NOMO-1 treated with DMSO at 0.1 percent for 48 hours (cell line): ENCODE measurements at regions not wholly inside any gene's neighbourhood (a gene's known extent, or its start where the extent isn't known, plus 50 kb on each side); places are given as distances from the start of the nearest gene placed in this dataset.
A peak's percentile ranks its signal among the peaks of the same experiment; 100 is the strongest.

Experiments used
- DNase-seq: peaks from one replicate; lab custom pipeline; 2025; ENCODE audit not compliant: unreplicated experiment; lab: John Stamatoyannopoulos, UW

DNA sequence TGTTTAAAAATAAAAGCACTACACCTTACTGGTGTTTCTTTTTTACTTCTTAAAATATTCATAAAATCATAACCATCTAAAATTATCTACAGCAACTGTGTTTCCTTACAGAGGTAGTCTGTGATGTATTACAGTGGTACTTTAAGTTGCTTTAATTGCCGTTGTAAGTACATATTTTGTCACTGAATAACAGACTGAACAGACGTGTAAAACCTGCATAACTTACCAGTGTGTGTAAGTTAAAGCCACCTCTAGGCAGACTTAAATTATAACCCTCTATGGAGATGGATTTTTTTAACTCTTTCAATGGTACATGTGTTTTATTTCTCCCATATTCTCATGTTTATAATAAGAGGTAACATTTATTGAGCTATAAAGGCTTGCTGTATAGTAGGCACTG lies 166.8 kb downstream of the NR4A2 start:
- DNase-seq, result no peak

DNA sequence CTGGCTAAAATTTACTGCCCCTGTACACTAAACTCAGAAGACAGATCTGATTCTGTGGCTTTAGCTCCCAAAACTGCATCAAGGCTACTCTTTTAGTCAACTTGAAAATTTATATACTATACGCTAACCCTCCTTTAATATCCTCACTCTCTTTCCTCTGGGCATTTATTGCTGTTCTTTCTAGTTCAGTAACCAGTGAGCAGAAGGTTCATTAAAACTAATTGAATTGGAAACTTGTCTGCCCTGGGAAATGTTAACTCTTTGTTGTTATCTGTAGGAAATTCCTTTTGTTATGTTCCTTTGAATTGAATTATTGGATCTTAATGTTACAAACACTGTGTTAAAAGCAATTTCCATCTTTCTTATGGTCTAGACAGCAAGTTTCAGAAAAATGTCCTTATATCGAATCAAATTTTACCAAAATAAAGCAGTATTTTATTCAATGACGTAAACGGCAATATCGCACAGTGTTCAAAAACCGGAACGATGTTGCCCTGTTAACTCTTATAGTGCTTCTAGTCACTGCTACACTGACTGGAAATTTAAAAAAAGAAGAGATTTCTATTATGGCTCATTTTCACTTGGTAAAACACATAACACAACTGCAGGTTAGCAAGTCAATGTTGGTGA lies 168.3 kb downstream of the NR4A2 start:
- no peak for DNase-seq

DNA sequence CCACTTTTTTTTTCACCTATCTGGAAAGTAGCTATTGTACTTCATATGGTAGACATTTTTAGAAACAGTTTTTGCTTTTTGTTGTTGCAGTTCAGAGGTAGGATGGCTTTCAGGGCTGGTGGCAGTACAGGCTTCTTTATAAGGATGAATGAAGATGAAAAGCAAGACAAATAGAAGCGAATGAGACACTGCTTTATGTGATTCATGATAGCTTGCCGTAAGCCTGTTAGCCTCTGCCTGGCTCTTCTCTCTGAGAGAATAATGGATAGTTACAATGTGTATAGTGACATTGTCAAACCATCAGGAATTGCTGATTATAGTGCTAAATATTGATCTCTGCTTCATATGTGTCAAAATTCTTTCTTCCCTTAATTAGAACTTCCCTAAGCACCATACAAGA lies 173.7 kb downstream of the NR4A2 start:
- DNase-seq, result no peak

DNA sequence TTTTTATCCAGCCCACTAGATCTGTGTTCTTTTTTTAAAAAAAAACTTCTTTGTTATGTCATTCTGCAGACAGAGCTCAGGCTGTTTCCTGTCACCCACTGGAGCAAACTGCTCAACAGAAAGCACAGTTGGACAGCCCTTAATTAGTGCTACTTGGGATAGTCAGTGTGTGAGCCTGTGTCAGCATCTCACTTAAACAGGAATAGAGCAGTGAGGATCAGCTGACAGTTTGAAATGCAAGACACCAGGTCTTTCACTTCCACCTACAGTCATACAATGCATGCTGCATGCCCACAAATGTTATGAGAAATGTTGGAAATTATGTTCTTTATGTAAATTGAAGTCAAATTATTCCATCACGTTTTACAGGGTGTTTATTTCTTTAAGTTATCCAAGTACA lies 174.9 kb downstream of the NR4A2 start:
- no peak for DNase-seq

DNA sequence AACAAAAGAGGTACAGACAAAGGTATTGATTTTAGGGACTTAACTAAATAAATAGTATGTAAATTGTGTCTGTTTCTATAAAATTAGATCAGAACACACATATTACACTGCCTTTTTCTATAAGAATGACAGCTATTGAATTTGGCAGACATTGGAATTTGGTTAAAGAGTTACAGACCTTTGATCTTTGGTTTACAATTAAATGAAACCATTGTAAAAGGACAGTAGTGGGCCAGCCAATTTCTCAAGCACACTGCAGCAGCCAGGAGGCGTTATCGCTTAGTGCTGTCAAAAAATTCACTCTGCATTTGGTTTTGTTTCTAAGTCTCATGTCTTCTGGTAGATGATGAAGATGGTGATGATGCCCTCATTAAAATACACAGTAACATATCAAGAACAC lies 175.9 kb downstream of the NR4A2 start:
- no peak for DNase-seq

DNA sequence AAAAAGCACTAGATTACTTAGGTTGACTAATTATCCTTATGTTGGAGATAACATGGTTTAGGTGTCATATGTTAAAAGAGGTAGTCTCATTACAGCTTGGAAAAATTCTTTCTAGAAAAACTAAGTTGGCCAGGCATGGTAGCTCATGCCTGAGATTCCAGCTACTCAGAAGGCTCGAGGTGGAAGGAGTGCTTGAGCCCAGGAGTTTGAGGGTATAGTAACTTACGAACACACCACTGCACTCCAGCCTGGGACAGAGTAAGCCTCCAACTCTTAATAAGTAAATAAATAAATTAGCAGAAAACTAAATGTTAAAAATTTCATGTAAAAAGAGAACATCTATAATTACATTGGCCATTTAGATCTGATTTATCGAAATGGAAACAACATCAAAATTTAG lies 177.2 kb downstream of the NR4A2 start:
- DNase-seq, result no peak

DNA sequence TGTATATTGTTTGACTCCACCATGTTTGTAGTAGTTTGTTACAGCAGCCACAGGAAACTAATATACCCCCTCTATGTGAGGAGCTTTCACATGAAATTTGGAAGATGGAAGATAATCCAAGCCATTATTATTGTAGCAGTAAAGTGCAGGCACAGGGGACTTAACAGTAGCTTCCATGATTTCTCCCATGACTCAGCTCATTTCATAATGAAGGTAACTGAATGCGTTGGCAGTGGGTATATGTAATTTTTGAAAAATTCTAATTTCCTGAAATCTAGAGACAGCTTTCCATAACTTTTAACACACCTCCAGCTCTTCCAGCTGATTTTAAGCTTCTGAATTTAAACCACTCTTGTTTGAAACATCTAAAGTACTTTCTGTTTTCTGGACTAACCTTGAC lies 181.2 kb downstream of the NR4A2 start:
- DNase-seq, result no peak

DNA sequence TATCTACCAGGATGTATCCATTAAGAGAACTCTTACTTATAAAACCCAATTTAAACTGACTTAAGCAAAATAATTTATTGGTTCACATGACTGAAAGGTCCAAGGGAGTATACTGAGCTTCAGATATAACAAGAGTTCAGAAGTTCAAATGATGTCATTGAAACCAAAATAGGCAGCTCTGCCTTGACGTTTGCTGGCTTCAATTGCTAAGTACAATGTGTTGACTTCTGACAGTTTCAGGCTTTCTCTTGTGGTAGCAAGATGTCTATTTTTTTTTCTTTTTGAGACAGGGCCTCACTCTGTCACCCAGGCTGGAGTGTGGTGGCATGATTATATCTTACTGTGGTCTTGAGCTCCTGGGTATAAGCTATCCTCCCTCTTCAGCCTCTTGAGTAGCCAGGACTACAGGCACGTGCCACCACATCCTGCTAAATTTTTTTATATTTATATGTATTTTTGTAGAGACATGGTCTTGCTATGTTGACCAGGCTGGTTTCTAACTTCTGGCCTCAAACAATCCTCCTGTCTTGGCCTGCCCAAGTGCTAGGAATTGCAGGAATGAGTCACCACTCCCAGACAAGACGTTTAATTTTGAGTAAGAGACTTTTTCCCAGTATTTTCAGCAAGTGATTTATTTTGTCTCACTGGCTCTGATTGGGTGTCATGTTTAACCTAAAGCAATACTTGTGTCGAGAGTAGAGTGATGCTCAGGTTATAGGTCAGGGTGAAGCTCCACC lies 184.8 kb downstream of the NR4A2 start:
- no peak for DNase-seq

DNA sequence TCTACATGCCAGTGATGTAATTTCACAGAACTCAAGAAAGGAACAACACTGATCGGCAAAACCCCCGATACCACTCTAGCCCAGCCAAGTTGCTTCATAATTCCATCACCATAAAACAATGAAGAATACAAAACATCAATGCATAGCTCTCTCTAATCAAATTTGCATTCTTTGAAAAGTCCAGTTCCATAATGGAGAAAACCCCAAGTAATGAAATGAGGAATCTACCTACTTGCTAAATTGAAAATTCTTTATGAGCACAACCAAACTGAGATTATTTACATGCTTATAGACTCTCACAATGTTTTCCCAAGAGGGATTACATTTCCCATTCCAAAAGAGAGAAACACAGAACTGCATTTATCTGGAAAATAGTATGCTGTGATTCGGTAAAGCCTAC lies 186.5 kb downstream of the NR4A2 start:
- no peak for DNase-seq

DNA sequence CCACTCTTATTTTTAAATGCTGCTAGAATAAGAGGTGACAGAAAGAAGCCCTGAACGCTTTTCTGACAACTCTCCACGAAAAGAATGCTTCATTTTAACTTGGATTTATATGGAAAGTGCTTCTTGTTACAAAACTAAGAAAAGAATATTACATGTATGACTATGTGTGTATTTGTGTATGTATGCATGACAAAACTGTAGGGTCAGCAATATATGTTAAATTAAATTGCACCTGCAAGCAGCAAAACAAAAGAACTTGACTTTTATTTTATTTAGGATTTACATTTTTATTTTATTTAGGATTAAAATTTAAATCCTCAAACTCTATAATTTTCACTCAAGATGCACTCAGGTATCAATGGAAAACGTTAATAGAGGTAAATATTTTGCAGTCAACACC lies 187.1 kb downstream of the NR4A2 start:
- no peak for DNase-seq

DNA sequence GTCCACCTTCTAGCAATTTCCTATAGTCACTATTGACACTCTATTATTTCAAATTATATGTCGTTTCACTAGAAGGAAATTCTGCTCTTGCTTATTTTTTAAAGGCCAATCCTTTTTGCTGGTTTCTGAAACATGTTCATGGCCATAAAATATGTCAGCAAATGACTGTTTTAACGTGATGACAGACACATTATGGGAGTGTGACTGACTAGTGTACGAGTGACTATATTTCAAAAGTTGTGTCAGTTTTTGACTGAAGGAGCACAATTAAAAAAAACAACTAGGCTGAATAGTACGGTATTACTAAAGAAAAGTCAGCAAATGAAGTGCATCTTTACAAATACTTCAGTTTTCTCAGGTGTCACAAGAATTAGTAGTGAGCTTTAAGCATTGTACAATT lies 196.0 kb downstream of the NR4A2 start:
- no peak for DNase-seq

DNA sequence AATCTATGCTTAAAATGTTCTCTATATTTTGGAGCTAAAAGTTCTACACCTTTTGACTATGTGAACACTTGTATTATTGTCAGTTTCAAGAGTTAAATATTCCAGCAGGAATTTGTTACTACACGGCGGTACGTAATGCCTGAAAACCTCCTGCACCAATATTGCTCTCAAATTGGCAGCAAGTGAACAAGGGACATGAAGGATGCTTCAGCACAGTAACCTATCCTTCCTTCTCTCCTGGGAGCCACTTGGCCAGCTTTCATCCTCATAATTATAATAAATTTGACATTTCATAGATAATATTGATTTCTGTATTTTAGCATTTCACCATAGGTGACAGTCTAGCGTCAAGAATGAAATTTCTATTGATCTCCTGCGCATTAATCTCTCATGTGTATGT lies 197.6 kb downstream of the NR4A2 start:
- DNase-seq, result no peak

DNA sequence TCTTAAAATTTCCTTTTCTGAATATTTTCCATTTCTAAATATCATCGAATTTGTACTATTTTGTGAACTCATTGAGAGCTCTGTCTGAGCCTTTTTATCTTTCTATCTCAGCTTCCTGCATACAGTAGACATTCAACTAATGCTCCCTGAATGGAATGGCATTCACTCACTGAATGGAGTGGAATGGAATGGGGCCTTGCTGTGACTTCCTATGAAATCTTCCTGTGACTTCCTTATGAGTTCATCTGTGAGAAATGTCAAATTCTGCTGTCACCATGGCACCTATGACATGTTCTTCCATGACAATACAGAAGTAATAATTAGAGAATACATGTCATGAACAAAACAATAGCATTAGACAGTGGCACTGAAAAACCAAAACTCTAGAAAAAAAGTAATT lies 199.6 kb downstream of the NR4A2 start:
- no peak for DNase-seq

DNA sequence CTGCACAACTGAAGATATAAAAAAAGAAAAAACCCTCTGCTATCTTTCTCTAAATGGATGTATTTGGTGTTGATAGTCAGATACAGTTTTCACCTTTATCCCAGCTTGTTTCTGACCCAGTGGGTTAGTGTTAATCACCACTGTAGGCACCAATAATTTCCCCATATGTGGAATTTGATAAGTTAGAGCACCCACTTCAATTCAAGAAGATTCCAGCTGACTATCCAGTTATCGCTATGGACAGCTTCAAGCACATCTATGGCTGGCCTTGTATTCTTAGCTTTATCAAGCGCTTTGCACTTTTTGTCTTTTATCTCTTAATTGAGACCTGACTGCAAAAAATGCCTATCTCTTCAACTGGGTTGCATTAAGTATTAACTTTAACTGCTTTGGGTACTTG lies 200.4 kb downstream of the NR4A2 start:
- no peak for DNase-seq

DNA sequence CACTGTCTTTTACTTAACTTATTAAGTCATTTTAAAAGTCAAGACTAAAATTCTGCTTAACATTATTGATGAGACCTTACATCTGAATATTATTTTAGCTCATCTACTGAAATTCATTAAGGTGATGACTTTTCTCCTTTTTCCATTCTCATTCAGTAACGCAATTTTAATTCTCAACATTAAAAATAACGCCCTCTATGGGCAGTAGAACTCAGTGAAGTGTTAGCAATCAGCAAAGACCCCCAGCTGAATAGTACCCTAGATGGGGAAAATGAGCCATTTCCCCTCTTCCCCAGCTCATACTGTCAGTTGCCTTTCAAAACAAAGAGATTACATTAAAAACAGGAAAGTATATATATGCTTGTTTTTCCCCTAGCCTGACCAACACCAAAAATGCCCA lies 203.3 kb downstream of the NR4A2 start:
- DNase-seq, result no peak

DNA sequence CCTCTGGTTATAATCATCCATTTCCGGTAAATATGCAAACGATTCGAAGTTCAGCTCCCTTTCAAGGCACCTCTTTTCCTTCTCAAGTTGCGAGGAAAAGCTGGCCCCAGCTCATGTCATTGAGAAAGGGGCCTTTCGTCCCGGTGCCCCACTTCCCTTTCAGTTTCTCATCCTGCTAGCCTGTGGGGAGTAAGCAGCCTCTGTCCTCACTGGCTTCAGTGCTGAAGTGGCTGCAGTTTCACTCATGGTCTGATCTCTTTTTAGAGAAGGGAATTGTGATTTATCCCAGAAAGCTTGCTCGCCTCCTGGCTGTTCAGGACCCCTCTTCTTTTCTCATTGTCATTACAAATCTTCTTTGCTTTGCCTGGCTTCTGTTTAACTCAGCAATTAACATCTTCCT lies 207.5 kb downstream of the NR4A2 start:
- DNase-seq, result no peak

DNA sequence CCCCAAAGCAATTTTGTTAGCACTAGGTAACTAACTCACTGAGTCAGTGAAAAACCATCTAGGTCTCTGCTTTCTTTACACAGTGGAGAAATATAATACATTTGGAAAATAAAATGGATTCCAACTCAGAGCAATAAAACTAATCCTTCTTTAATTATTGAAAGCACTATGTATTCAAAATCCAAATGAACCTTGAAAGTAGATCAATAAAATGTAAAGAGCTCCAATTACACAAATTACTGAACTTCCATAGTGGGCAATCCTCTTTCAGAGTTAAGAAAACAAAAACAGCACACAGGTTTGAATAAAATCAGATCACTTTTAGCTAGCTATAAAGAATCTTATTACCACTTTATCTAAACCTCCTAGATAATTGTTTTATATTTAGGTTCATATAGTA lies 208.1 kb downstream of the NR4A2 start:
- no peak for DNase-seq

DNA sequence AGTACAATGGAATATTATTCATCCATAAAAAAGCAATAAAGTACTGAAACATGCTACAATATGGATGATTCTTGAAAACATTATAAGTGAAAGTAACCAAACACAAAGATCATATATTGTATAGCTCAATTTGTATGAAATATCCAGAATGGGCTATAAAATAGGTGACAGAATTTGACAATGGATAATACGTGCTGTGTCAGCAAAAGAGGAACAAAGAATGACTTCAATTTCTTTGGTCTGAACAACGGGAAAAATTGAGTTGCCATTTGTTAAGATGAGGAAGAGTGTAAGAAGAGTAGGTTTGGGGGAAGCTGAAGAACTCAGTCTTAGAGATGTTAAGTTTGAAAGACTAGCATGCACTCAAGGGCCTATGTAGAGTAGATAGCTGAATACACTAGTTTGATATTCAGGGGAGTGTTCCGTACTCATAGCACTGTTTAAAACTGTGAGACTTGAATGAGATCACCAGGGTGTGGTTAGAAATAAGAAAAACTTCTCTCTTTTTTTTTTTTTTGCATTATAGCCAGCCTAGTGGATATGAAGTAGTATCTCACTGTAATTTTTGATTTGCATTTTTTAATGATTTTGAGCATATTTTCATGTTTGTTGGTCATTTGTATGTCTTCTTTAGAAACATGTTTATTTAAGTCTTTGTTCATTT lies 213.6 kb downstream of the NR4A2 start:
- DNase-seq, result no peak

DNA sequence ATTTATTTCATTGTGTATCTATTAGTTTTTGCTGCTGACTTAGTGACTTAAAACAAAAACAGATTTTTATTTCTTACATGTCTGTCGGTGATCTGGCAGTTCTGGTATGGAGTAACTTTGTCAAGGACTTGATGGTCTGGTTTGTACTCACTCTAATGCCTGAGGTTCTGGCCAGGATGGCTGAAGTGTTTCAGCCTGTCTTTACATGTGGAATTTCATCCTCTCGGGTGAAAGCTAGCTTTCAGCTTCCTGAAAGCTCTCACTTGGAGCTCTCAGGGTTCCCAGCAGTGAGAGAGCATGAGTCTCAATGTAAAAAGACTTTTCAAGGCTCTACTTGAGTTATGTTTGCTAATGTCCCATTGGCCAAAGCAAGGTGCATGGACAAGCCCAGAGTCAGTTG lies 216.4 kb downstream of the NR4A2 start:
- DNase-seq, result no peak

DNA sequence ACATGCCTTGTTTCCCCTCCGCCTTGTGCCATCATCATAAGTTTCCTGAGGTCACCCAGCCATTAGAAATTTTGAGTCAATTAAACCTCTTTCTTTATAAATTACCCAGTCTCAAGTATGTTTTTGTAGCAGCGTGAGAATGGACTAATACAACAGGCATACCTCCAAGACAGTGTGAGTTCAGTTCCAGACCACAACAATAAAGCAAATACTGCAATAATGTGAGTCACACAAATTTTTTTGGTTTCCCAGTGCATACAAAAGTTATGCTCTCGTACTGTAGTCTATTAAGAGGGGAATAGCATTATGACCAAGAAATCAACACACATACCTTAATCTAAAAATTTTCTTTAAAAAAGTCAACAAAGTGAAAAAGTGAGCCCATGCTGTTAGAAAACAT lies 217.2 kb downstream of the NR4A2 start:
- no peak for DNase-seq

DNA sequence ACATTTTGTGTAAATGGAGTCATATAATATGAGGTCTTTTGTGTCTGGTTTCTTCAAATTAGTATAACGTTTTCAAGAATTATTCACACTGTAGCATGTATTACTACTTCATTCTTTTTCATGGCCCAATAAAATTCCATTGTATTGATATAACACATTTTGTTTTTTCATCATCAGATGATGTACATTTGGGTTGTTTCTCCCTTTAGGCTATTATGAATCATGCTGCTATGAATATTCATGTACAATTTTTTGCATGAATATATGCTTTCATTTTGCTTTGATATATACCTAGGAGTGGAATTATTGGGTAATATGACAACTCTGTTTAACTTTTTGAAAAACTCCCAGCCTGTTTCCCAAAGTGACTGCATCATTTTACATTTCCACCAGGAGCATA lies 220.2 kb downstream of the NR4A2 start:
- DNase-seq, result no peak

DNA sequence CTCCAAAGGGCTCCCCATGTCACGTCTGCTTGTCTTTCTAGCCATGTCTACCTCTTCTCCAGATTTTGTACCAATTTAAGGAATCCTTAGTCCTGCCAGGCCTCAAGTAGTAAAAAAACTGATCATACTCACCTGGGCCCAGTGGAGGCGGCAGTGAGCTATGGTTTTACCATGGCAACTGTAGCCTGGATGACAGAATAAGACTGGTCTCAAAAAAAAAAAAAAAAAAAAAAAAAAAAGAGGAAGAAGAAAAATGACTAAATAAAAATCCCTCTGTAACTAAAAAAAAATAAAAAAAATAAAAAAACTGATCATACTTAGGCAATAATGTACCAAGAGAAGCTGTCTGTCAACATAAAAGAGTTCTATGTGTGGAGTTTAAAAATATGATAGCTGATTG lies 221.6 kb downstream of the NR4A2 start:
- DNase-seq, result peak; percentile 59

DNA sequence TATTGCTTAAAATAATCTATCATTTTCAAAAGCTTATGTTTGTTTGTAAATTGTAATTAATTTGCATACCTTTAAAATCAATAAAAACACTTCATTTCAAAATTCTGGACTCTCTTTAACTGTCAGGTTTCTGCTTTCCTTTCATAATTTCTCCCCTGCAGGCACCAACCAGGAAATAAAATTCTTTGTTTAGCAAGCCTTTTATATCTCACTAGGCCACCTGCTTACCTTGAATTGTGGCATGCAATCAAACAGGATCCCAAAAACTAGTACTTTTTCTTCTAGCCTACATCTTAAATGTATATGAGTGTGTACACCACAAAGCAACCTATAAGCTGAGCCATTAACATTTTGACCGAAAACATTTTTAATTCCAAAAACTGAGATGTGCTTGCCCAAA lies 233.1 kb downstream of the NR4A2 start:
- DNase-seq, result no peak
